Common myeloid progenitor, CD34-positive (primary cell): ENCODE measurements at regions not wholly inside any gene's neighbourhood (a gene's known extent, or its start where the extent isn't known, plus 50 kb on each side); places are given as distances from the start of the nearest gene placed in this dataset.

Source experiments
- CTCF ChIA-PET: fragments of 350-600 bp; sonication (Branson Sonifier 250); formaldehyde crosslinking; loops from one replicate; lab custom pipeline; 2021; ENCODE audit warnings: antibody characterized with exemption; lab: Charles Lee
- POLR2A ChIA-PET: fragments of 350-600 bp; sonication (Branson Sonifier 250); formaldehyde crosslinking; loops from one replicate; lab custom pipeline; 2021; ENCODE audit warnings: antibody characterized with exemption; lab: Charles Lee
- DNase-seq, 3 donors: peaks; one replicate each; pipeline versions ENCODE4 v3.0.0 to v3.0.0-alpha.2; 2013
- H3K27ac ChIP-seq, 2 experiments: 1 replicate in 1 of 2; 2 replicates in 1 of 2; pipeline ENCODE4 v1.7.0; 2013; ENCODE audit warnings: inconsistent platforms in 2 of 2, low read length in 2 of 2, mild to moderate bottlenecking in 2 of 2, low read depth in 1 of 2, moderate library complexity in 1 of 2; ENCODE audit not compliant: severe bottlenecking in 2 of 2, insufficient read depth in 1 of 2, poor library complexity in 1 of 2
- H3K27me3 ChIP-seq, 5 experiments: replicated peaks in 2 of 5; 1 replicate in 3 of 5; 2 replicates in 2 of 5; pipeline versions ENCODE4 v1.6.1 to v1.7.0; 2013; ENCODE audit warnings: low read length in 4 of 5, mild to moderate bottlenecking in 2 of 5, moderate library complexity in 2 of 5, inconsistent platforms in 1 of 5; ENCODE audit not compliant: insufficient read depth in 5 of 5, control insufficient read depth in 4 of 5
- H3K36me3 ChIP-seq, 4 experiments: 1 replicate in 2 of 4; 2 replicates in 2 of 4; pipeline versions ENCODE4 v1.6.1 to v1.7.0; 2013; ENCODE audit warnings: low read length in 3 of 4, control low read depth in 1 of 4, mild to moderate bottlenecking in 1 of 4; ENCODE audit not compliant: control insufficient read depth in 4 of 4, insufficient read depth in 4 of 4
- H3K4me1 ChIP-seq, 4 experiments: 1 replicate in 3 of 4; 2 replicates in 1 of 4; pipeline versions ENCODE4 v1.6.1 to v1.7.1; 2013; ENCODE audit warnings: low read length in 3 of 4, mild to moderate bottlenecking in 3 of 4, control low read depth in 1 of 4, inconsistent platforms in 1 of 4, moderate library complexity in 1 of 4; ENCODE audit not compliant: control insufficient read depth in 4 of 4, insufficient read depth in 4 of 4; ENCODE audit errors: control extremely low read depth in 1 of 4
- H3K4me3 ChIP-seq, 7 experiments: 1 replicate in 4 of 7; 2 replicates in 3 of 7; pipeline versions ENCODE4 v1.5.1 to v1.7.0; 2013; ENCODE audit warnings: mild to moderate bottlenecking in 7 of 7, low read length in 6 of 7, moderate library complexity in 6 of 7, inconsistent platforms in 2 of 7, low read depth in 2 of 7, control low read depth in 1 of 7; ENCODE audit not compliant: insufficient read depth in 4 of 7, control insufficient read depth in 1 of 7; ENCODE audit errors: extremely low read depth in 1 of 7
- H3K9me3 ChIP-seq, 5 experiments: 1 replicate in 4 of 5; 2 replicates in 1 of 5; pipeline versions ENCODE4 v1.6.1 to v1.7.1; 2013; ENCODE audit warnings: low read length in 4 of 5, mild to moderate bottlenecking in 2 of 5, inconsistent platforms in 1 of 5, low read depth in 1 of 5, moderate library complexity in 1 of 5; ENCODE audit not compliant: control insufficient read depth in 4 of 5, insufficient read depth in 2 of 5; ENCODE audit errors: control extremely low read depth in 1 of 5
- WGBS: methylation state at CpG from one replicate; pipeline ENCODE4 v1.1.5; 2013; ENCODE audit not compliant: insufficient coverage; 5-methylcytosine and 5-hydroxymethylcytosine counted together

DNA sequence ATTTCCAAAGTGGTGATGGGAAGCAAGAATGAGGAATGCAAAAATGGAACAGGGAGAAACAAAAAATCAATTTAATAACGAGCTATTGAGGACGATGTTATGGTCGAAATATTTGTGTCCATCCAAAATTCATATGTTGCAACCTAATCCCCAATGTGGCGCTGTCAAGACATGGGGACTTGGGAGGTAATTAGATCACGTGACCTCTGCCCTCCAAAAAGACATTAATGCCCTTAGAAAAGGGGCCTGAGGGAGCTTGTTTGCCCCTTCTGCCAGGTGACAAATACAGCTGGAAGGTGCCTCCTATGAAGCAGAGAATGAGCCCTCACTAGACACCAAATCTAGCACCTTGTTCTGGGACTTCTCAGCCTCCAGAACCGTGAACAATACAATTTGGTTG is 315.2 kb upstream of the CDH9 start:
- no peak for DNase-seq
- Histone ChIP-seq H3K9me3 (peaks cover 0 to 3% (median 0%) of the 10 kb centered on the region in 5 experiments), H3K4me1 (no peaks in the 10 kb centered on the region), H3K27me3 (no peaks in the 10 kb centered on the region), H3K27ac (no peak overlapping the region), H3K4me3 (no peak overlapping the region), H3K36me3 (no peaks in the 10 kb centered on the region)
- POLR2A ChIA-PET, result interaction anchor here (0.6 kb wide), 1 partner anchor 248 kb away, joined by 4 read pairs; no protein-coding TSS in a partner anchor
- WGBS, result 94% methylated on average over 3 of the region's 6 CpGs
- CTCF ChIA-PET, result interaction anchor here (0.8 kb wide), 1 partner anchor 13 kb away, joined by 3 read pairs; no protein-coding TSS in a partner anchor

DNA sequence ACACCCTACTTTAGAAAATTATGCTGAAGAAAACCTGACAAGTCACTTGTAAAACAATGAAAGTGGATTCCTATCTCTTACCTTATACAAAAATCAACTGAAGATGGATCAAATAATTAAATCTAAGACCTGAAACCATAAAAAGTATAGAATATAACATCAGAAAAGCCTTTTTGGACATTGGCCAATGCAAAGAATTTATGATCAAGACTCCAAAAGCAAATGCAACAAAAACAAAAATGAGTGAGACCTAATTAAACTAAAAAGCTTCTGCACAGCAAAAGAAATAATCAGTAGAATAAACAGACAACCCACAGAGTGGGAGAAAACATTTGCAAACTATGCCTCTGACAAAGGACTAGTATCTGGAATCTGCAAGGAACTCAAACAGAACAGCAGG is 303.0 kb upstream of the CDH9 start:
- no peak overlapping the region for H3K27ac ChIP-seq
- POLR2A ChIA-PET, result no interaction called here
- no peak overlapping the region for H3K4me3 ChIP-seq
- H3K36me3 ChIP-seq, result no peaks in the 10 kb centered on the region
- peaks cover 0 to 2% (median 0%) of the 10 kb centered on the region in 5 experiments for H3K9me3 ChIP-seq
- DNase-seq, result no peak
- CTCF ChIA-PET, result no interaction called here
- no peaks in the 10 kb centered on the region for H3K4me1 ChIP-seq
- H3K27me3 ChIP-seq, result no peaks in the 10 kb centered on the region

DNA sequence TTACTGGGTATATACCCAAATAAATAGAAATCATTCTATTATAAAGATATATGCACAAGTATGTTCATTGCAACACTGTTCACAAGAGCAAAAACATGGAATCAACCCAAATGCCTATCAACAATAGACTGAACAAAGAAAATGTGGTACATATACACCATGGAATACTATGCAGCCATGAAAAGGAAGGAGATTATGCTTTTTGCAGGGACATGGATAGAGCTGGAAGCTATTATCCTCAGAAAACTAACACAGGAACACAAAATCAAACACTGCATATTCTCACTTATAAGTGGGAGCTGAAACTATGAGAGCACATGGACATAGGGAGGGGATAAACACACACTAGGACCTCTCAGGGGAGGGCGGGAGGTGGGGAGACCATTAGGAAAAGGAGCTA is 298.4 kb upstream of the CDH9 start:
- ChIA-PET CTCF (no interaction called here), POLR2A (no interaction called here)
- Histone ChIP-seq H3K9me3 (peaks cover 0 to 2% (median 0%) of the 10 kb centered on the region in 5 experiments), H3K4me1 (no peaks in the 10 kb centered on the region), H3K27me3 (no peaks in the 10 kb centered on the region), H3K36me3 (no peaks in the 10 kb centered on the region), H3K27ac (no peak overlapping the region), H3K4me3 (no peak overlapping the region)
- WGBS, result no CpG with 5 or more reads among the region's 1 CpG
- no peak for DNase-seq

DNA sequence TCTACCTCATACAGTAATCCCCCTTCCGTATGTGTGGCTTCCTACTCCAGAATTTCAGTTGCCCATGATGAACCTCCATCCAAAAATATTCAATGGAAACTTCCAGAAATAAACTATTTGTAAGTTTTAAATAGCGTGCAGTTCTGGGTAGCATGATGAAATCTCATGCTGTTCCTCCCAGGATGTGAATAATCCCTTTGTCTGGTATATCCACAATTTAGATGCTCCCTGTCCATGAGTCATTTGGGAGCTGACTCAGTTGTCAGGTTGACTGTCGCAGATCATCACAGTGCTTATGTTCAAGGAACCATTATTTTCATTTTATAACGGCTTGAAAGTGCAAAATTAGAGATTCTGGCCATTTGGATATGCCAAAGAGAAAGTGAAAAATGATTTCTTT is 290.1 kb upstream of the CDH9 start:
- Histone ChIP-seq H3K9me3 (no peaks in the 10 kb centered on the region), H3K27ac (no peak overlapping the region), H3K27me3 (no peaks in the 10 kb centered on the region), H3K4me3 (no peak overlapping the region), H3K36me3 (no peaks in the 10 kb centered on the region), H3K4me1 (no peaks in the 10 kb centered on the region)
- DNase-seq, result no peak
- CTCF ChIA-PET, result no interaction called here
- 100% methylated on average over 2 of the region's 4 CpGs for WGBS
- POLR2A ChIA-PET, result interaction anchor here (0.7 kb wide), 1 partner anchor 135 kb away, joined by 3 read pairs; no protein-coding TSS in a partner anchor

DNA sequence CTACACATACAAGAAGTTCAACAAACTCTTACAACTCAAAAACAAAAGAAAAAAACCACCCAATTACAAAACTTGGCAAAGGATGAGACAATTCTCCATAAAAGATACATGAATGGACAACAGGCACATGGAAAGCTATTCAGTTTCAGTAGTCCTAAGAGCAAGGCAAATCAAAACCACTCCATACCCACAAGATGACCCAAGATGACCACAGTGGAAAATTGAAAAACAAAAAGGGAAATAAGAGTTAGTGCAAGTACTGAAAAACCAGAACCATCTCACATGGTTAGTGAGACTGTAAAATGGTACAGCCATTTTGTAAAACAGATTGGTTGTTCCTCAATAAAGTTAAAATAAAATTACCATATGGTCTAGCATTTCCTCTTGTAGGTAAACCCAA is 287.1 kb upstream of the CDH9 start:
- Histone ChIP-seq H3K27ac (no peak overlapping the region), H3K9me3 (no peaks in the 10 kb centered on the region), H3K4me3 (no peak overlapping the region), H3K4me1 (no peaks in the 10 kb centered on the region), H3K27me3 (no peaks in the 10 kb centered on the region), H3K36me3 (no peaks in the 10 kb centered on the region)
- ChIA-PET POLR2A (no interaction called here), CTCF (no interaction called here)
- DNase-seq, result no peak

DNA sequence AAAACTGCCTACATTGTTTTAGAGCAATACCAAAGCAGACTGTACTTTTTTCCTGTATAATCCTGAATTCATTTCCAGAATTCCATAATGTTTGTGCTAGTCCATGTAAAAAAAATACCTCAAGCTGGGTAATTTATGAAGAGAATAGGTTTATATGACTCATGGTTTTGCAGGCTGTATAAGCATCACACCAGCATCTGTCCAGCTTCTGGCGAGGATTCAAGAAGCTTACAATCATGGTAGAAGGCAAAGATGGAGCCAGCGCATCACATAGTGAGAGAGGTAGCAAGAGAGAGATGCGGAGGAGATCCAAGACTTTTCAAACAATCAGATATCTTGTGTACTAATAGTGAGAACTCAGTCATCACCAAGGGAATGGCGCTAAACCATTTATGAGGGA is 280.3 kb upstream of the CDH9 start:
- Histone ChIP-seq H3K27me3 (no peaks in the 10 kb centered on the region), H3K36me3 (no peaks in the 10 kb centered on the region), H3K9me3 (no peaks in the 10 kb centered on the region), H3K4me1 (no peaks in the 10 kb centered on the region), H3K4me3 (no peak overlapping the region), H3K27ac (no peak overlapping the region)
- WGBS, result 100% methylated on average over 2 of the region's 4 CpGs
- POLR2A ChIA-PET, result no interaction called here
- CTCF ChIA-PET, result no interaction called here
- DNase-seq, result no peak

DNA sequence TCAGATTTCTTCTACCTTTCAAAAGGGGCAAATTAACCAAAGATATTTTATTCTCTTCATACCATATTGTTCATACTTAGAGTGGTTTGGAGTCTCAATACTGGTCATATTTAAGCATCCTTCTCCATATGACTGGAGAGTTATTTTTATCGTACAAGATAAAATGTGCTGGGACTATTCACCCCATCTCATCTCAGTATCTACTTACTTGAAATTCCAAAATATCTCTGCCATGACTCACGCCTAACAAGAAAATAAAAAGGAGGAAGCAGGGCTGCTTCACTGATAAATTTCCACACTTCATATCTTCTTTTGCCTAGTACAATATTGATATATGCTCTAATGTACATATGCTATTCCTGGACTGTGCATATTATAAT is 277.9 kb upstream of the CDH9 start:
- Histone ChIP-seq H3K27ac (no peak overlapping the region), H3K27me3 (no peaks in the 10 kb centered on the region), H3K4me3 (no peak overlapping the region), H3K36me3 (no peaks in the 10 kb centered on the region), H3K4me1 (peaks cover 0 to 3% (median 0%) of the 10 kb centered on the region in 4 experiments), H3K9me3 (no peaks in the 10 kb centered on the region)
- no peak for DNase-seq
- ChIA-PET CTCF (no interaction called here), POLR2A (no interaction called here)
- 100% methylated on average over 1 of the region's 2 CpGs for WGBS
